ENCODE measurements at regions not wholly inside any gene's neighbourhood (a gene's known extent, or its start where the extent isn't known, plus 50 kb on each side); places are given as distances from the start of the nearest gene placed in this dataset.
"Not testable (repeated sequence)": the region's sequence is repeated elsewhere in the genome, so short reads cannot be mapped to it uniquely, and the experiment has no call there.

DNA sequence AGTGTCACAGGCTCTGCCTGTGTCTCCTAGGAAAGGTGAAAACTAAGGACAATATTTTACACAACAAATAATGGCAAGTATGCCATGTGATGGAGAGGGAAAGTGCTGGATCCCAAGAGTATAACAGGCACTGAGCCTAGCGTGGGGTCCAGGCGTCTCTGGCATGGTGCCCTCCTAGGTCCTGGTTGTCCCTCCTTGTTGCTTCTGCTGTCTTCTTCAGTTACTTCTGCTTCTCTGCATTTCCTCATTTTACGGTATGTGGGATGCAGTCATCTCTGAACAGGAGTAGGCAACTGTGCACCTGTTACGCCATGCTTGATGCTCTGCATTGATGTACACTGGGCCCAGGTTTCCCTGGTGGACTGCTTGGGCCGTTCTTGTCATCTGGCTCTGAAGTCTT, 1480.8 kb downstream of the FOXD4L5 start:
- not testable (repeated sequence) for DNase-seq

DNA sequence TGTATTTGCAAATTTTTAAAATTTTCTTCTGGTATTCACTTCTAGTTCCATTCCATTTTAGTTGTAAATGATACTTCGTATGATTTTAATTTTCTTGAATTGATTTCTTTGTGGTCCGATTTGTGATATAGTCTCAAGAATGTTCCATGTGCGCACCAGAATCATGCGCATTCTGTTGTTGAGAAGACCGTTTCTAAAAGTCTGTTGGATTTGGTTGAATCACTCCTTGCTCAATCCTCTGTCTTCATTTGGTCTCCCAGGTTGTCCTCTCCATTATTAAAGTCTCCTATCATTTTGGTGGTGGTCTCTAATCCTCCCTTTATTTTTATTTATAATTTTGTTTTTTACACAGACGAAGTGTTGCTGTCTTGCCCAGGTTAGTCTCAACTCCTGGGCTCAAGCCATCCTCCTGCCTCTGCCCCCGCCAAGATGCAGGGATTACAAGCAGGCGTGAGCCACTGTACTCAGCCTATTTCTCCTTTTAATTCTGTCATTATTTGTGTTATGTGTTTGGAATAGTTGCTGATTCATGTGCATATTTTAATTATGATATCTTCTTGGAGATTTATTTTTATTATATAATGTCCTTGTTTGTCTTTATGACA, 1490.8 kb downstream of the FOXD4L5 start:
- DNase-seq = not testable (repeated sequence)

DNA sequence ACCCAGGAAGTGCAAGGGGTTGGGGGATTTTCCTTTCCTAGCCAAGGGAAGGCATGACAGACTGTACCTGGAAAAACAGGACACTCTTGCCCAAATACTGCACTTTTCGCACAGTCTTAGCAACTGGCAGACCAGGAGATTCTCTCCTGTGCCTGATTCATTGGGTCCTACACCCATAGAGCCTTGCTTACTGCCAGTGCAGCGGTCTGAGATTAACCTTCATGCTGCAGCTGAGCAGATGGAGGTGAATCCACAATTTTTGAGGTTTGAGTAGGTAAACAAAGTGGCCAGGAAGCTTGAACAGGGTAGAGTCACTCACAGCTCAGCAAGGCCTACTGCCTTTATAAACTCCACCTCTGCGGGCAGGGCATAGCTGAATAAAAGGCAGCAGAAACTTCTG, 1497.6 kb downstream of the FOXD4L5 start:
- not testable (repeated sequence) for DNase-seq

DNA sequence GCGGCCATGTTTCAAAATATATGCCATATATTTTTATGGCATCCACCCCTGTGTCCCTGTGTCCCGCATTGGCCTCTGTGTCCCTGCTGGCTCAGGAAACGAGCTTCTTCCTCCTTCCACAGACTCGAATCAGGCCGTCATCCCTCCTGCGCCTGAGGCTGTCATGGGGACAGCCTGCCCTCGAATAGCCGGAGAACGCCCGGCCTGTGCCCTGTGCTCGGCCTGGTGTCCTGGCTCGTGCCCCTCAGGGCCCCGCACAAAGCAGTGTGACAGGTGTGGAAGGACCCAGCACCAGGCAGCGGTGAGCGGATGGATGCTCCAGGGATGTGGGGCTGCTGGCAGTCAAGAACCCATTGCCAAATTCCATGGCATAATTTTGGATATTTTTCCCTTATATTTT, 1500.0 kb downstream of the FOXD4L5 start:
- not testable (repeated sequence) for DNase-seq

DNA sequence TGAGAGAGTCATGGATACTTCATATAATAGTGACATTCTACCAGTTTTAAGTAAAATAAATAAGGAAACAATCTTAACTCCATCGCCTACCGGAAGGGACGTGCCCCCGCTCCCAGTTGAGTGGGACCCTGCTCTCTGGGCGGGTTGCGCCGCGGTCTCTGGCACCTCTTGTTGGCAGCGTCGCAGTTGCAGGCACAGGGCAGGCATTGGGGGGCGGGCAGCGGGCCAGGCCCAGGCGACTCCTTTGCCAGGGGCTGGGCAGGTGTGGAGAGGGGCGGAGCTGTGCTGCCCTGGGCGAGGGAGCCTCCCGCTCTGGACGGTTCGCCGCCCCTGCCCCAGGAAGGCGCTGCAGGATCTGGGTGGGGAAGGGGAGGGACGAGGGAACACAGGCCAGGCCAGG, 1500.6 kb downstream of the FOXD4L5 start:
- not testable (repeated sequence) for DNase-seq

DNA sequence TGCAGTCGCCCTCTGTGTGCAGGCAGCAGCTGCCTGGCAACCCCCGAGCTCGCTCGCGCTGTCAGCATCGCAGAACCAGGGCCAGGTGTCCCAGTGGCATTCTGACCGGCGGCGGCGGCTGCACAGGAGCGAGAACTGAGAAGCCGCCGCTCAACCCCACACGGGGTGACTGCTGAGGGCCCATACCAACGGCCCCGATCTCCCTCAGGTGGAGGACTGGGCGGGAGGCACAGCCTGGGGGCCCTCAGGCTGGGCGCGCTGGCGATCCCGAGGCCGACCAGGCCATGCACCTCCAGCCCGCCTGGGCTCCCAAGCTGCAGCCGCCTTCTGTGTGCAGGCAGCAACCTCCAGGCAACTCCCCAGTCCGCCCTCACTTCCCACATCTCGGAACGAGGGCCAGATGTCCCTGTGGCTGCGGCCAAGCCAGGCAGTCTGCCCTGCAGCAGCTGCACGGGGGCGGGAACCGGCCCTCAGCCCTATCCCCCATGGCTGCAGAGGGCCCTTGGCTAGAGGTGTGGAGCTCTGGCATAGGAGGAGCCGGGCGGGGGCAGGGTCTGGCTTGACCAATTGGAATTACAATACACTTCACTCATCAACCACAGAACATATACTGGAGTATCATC, 1503.1 kb downstream of the FOXD4L5 start:
- not testable (repeated sequence) for DNase-seq

DNA sequence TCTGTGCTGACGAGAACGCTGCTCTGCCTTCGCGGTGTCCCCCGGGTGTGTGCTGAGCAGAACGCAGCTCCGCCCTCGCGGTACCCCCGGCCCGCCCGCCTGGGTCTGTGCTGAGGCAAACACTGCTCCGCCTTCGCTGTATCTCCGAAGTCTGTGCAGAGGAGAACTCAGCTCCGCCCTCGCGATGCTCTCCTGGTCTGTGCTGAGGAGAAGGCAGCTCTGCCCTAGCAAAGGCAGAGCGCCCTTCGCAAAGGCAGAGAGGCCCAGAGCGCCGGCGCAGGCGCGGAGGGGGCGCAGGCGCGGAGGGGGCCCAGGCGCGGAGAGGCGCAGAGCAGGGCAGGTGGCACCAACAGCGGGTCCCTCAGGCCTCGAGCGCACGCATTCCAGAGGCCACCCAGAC, 1503.6 kb downstream of the FOXD4L5 start:
- peak; percentile 0 for DNase-seq

DNA sequence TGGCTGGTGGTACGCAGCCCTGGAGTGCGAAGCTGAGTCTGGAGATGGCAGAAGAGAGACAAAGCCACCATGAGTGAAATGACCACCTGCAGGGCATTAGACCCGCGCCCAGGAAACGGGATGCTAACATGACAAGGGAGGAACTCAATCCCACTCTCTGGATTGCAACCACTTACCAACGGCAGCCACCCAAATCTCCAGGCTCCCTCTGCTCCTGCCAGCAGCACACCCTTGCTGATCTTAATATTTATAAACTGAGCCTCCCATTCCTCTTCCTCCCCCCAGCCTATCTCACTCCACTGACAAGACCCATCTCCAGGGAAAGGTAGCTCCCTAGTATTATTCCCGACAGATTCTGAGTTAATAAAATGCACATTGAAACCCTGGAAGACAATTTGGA, 1508.8 kb downstream of the FOXD4L5 start:
- DNase-seq = not testable (repeated sequence)

DNA sequence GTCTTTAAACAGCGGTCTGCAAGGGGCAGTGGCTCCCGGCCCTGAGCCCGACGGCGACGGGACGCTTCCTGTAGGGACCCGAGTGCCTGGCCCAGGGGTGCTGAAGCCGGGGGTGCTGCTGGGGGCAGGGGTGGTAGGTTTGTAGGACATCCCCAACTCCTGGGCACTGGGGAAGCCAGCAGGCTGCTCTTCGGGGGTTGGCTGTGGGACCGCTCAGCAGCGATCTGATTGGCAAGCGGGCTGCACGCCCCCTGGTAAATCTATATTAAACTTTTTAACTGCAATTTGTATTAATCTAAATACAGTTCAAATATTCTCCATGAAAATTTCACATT, 1510.0 kb downstream of the FOXD4L5 start:
- not testable (repeated sequence) for DNase-seq

DNA sequence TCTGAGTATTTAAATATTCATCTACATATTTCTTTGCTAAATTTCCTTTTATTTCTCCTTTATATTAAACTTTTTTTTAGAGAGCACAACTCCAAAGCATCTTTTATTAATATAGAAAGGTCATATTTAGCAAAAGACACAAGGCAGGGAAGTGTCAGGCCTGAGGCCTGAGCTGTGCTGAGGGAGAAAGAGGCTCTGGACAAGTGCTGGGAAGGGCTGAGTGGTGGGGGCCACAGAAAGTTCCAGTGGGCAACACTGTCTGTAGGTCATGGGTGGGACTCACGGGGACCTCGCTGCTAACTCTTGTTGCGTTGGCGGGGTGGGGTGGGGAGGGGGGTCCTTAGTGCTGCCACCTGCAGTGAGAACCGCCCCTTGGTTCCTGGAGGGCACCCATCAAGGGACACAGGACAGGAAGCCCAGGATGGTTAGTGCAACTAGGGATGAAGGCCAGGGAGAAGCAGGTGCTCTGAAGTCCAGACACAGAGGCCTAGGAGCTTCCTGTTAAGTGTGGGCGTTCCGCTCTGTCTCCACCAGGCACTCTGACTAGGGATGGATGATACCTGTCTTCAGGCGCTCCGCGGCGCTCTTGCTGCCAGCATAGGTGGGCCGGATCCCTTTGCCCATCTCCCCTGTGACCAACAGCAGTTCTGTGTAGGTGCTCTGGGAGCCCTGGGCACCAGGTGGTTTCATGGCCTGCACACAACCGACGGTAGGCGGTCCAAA, 1510.5 kb downstream of the FOXD4L5 start:
- DNase-seq = not testable (repeated sequence)

DNA sequence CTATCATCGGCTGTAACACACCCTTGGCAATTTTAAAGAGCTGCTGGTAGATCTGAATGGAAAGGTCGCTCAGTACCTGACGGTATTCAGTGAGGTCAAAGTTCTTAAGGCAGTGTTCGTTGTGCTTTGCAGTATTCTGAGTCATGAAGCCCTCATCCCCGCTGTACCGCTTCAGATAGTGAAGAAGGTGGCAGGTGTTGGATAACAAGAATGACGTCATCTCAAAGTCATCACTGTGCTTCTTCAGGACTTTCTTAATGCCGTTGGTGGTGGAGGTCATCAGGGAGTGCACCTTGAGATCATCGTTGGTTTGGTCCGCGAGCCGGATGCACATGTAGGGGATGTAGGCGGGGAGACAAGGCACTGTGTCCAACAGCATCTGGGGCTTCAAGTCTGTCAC, 1522.8 kb downstream of the FOXD4L5 start:
- not testable (repeated sequence) for DNase-seq

DNA sequence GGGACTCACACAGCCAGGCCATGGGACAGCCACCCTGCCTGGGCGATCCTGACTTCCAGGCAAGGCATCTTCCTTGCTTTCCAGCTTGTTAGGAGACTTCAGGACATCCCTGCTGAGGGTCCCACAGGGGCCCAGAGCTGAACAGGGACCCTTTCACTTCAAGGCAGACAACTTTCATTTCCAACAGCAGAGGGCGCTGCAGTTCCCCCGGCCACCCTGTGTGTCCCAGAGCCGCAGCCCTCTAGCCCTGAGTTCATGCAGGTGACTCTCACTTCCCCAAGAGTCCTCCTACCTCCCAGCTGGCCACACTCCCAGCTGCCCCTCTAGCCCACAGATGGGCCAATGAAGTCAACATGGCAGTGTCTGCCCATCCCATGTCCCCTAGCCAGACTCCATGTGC, 1556.0 kb downstream of the FOXD4L5 start:
- not testable (repeated sequence) for DNase-seq

DNA sequence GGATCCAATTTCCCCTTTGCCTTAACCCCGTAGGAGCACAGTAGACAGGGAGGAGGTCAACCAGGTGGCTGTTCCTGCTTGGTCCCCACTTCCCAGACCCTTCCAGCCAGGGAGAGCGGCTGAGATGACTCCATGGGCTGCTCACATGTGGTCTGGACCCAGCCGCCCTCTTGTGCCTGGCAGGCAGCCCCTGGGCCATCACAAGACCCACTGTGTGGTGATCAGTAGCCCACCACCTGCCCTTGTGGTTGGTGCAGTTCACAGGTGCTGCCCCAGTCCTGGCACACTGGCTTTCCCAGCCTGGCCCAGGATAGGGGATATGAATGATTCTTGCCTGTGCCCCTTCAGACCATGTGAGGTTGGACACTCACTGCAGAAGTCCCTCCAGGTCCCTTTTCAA, 1556.7 kb downstream of the FOXD4L5 start:
- no peak for DNase-seq

DNA sequence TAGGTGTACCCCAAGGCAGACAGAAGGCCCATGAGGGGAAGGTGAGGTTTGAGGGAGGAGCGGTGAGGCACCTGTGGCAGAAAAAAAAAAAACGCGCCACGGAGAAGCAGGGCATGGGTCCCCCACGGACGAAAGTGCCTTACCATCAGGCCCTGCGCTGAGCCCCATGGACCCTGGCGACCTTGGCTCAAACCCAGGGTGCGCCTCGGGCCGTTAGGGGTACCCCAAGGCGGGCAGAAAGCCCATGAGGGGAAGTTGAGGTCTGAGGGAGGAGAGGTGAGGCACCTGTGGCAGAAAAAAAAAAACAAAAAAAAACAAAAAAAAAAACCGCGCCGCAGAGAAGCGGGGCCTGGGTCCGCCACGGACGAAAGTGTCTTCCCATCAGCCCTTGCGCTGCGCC, 1576.7 kb downstream of the FOXD4L5 start:
- DNase-seq = not testable (repeated sequence)

DNA sequence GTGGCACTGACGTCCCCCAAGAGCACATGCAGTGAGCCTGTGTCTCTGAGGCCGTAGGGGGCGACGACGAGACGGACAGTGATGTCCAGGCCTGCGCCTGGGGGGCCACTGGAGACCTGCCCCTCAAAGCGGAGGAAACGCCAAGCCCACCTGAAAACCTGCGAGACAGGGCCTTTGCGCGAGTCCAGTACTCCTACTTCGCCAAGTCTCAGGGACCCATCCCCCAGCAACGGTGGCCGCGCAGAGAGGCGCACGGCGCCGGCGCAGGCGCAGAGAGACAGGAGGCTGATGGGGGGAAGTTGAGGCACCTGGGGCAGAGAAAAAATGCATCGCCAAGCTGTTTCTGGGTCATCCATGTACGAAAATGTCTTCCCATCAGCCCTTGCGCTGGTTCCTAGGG, 1580.6 kb downstream of the FOXD4L5 start:
- DNase-seq = not testable (repeated sequence)

DNA sequence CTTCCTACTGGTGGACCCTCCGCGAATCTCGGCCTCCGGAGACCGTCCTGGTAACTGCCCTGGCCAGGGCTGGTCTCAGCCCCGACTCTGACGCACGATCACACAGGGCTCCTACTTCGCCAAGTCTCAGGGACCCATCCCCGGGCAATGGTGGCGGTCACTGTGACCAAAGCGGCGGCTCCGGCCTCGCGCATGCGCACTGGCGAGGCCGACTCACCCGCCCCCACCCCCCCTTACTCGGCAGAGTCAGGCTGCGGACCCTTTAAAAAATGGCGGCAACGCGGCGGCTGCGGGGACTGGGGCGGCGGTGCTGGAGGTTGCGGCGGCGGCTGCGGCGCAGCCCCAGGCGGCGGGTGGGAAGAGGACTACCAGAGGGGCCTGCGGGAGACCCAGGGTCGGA, 1581.3 kb downstream of the FOXD4L5 start:
- peak; percentile 5 for DNase-seq

DNA sequence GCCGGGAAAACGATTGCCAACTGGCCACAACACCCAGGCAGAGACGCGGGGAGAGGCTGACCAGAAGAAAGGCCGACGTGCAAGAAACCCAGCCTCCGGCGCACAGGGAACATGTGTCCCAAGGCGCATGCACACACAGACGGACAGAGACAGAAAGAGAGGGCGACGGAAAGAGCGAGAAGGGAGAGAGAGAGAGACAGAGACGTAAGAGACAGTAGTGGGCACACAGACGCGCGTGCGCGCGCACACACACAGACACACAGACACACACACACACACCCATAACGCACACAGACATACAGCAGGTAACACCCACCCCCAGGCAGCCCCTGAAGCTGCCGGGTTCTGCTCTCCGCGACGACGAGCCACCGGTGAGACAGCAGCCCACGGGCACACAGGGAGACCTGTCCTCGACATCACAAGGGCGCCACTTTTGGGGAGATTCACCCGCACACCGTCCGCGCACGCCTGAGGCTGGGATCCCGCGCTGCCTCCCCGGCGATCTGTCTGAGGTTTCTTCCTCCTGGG, 1581.8 kb downstream of the FOXD4L5 start:
- DNase-seq = not testable (repeated sequence)
